ENCODE measurements at regions not wholly inside any gene's neighbourhood (a gene's known extent, or its start where the extent isn't known, plus 50 kb on each side); places are given as distances from the start of the nearest gene placed in this dataset.

DNA sequence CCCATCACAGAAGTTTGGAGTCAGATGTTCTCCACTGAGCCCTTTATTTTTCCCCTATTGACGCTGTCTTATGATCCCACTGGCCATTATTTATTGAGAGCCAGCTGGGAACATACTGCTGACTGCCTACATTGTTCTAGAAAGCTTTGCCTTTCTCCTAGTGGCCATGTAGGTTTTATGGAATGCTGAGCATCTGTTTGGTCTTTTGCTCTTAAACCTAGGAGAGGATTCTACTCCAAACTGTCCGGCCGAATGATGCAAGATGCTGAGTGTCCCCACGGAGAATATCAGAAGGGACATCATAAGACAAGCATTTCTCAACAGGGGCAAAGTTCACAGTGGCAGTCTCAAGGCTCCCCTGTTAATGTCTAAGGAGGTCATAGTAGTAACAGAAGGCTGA is 171.4 kb downstream of the ARRDC4 start:
- 72 to 82% methylated on average over 2 to 4 of the region's 4 CpGs for WGBS, 2 donors

DNA sequence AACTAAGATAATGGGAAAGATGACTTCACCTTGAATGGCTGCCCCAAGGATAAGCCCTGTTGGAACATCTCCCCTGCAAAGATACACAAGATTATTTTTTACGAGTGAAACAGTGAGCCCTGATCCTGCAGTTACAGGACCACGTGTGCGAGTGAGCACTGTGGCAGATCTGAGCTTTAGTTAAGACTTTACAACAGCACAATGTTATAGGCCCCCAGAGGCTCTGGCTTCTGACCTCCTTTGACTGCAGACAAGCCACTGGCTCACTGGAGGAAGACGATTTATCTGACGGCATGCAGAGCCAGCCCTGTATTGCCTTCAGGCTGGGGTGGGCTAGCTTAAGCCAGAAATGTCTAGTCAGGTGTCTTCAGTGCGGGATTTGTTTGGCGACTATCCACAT is 174.4 kb downstream of the ARRDC4 start:
- WGBS, 2 donors: 80 to 87% methylated on average over 7 of the region's 7 CpGs
- H3K36me3 ChIP-seq: no peaks in the 10 kb centered on the region
- no peaks in the 10 kb centered on the region for H3K9me3 ChIP-seq
- H3K27ac ChIP-seq: no peak overlapping the region
- DNase-seq: no peak
- H3K27me3 ChIP-seq: peaks cover 0 to 6% (median 0%) of the 10 kb centered on the region in 4 donors
- TF ChIP-seq POLR2A (IDR thresholded peaks at IDR 0.05): no peak
- TF ChIP-seq, protein P1, sequence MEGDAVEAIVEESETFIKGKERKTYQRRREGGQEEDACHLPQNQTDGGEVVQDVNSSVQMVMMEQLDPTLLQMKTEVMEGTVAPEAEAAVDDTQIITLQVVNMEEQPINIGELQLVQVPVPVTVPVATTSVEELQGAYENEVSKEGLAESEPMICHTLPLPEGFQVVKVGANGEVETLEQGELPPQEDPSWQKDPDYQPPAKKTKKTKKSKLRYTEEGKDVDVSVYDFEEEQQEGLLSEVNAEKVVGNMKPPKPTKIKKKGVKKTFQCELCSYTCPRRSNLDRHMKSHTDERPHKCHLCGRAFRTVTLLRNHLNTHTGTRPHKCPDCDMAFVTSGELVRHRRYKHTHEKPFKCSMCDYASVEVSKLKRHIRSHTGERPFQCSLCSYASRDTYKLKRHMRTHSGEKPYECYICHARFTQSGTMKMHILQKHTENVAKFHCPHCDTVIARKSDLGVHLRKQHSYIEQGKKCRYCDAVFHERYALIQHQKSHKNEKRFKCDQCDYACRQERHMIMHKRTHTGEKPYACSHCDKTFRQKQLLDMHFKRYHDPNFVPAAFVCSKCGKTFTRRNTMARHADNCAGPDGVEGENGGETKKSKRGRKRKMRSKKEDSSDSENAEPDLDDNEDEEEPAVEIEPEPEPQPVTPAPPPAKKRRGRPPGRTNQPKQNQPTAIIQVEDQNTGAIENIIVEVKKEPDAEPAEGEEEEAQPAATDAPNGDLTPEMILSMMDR (IDR thresholded peaks at IDR 0.05): no peak
- no peak overlapping the region for H3K4me3 ChIP-seq
- no peaks in the 10 kb centered on the region for H3K4me1 ChIP-seq
- intact Hi-C loops (cut with DNase I): no loop called here

More for the DNA sequence above, 171.4 kb downstream of the ARRDC4 start:
- Histone ChIP-seq H3K4me3 (no peak overlapping the region), H3K4me1 (no peaks in the 10 kb centered on the region), H3K27ac (no peak overlapping the region), H3K27me3 (peaks cover 0 to 6% (median 0%) of the 10 kb centered on the region in 4 donors), H3K36me3 (no peaks in the 10 kb centered on the region), H3K9me3 (no peaks in the 10 kb centered on the region)
- intact Hi-C loops (cut with DNase I): no loop called here
- no peak for DNase-seq
- TF ChIP-seq POLR2A (IDR thresholded peaks at IDR 0.05): no peak
- TF ChIP-seq, protein P1 (IDR thresholded peaks at IDR 0.05): no peak

DNA sequence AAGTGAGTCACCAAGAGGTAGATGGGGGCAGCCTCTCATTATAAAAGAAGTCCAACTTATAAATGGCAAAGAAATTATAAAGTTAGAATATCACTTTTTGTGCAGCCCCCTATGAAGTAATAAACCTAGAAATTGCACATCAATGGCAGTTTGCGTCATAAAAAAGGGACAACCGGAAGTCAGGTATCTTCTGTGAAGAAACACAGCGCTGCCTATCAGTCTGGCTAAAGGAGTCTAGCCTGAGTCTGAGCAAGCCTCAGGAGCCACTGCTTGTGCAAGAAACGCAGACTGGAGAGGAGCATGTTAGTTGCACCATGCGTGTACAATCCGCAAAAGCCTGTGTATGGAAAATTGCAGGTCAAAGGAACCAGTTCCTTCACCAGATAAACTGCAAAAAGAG is 178.4 kb downstream of the ARRDC4 start:
- Histone ChIP-seq H3K36me3 (no peaks in the 10 kb centered on the region), H3K27me3 (peaks cover 0 to 3% (median 0%) of the 10 kb centered on the region in 4 donors), H3K4me1 (peaks cover 0 to 2% (median 0%) of the 10 kb centered on the region in 3 donors), H3K27ac (no peak overlapping the region), H3K4me3 (no peak overlapping the region), H3K9me3 (no peaks in the 10 kb centered on the region)
- DNase-seq: no peak
- intact Hi-C loops (cut with DNase I): no loop called here
- 89 to 94% methylated on average over 6 of the region's 6 CpGs for WGBS, 2 donors
- no peak for TF ChIP-seq POLR2A (IDR thresholded peaks at IDR 0.05)
- TF ChIP-seq, protein P1 (IDR thresholded peaks at IDR 0.05): no peak

DNA sequence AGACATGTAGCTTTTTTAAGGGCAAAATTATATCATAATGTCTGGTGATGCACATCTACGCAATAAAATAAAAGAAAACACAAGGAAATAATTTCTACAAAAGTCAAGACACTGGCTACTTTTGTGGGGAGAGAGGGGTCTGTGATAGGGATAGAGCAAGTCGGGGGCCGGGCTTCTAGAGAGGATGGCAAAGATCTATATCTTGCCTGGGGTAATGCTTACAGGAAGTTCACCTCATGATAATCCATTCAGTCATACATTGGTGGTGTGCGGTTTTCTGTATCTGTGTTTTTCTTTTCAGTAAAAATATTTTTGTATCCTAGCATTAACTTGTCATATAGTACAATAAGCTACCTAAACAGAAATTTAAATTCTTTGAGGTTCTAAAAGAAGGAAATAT is 178.8 kb downstream of the ARRDC4 start:
- Histone ChIP-seq H3K27ac (no peak overlapping the region), H3K36me3 (no peaks in the 10 kb centered on the region), H3K27me3 (no peaks in the 10 kb centered on the region), H3K9me3 (no peaks in the 10 kb centered on the region), H3K4me1 (peaks cover 0 to 6% (median 2%) of the 10 kb centered on the region in 3 donors), H3K4me3 (no peak overlapping the region)
- no peak for DNase-seq
- intact Hi-C loops (cut with DNase I): no loop called here
- TF ChIP-seq, protein P1 (IDR thresholded peaks at IDR 0.05): no peak
- TF ChIP-seq POLR2A (IDR thresholded peaks at IDR 0.05): no peak
- WGBS, 2 donors: 72% methylated on average over 4 of the region's 4 CpGs

DNA sequence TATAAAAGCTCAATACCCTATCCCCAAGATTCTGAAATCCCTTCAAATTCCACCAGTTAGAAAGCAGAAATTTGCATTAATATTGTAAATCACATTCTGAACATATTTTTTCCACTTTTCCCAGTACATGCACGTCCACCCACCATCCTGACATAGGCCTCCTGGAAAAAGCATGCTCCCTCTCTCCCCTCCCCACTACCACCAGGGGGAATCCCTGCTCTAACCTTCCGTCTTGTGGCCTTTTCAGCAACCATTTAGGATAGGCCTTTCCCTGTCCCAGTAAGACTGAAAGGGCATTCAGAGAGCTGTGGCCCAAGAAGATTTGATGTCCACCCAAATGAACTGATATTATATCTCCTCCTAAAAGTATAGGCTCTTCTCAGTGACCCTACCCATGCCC is 182.1 kb downstream of the ARRDC4 start:
- Histone ChIP-seq H3K36me3 (no peaks in the 10 kb centered on the region), H3K4me1 (peaks cover 0 to 10% (median 6%) of the 10 kb centered on the region in 3 donors), H3K27me3 (no peaks in the 10 kb centered on the region), H3K27ac (no peak overlapping the region), H3K4me3 (no peak overlapping the region), H3K9me3 (no peaks in the 10 kb centered on the region)
- intact Hi-C loops (cut with DNase I): no loop called here
- 79 to 82% methylated on average over 2 of the region's 2 CpGs for WGBS, 2 donors
- no peak for DNase-seq
- TF ChIP-seq, protein P1 (IDR thresholded peaks at IDR 0.05): no peak
- TF ChIP-seq POLR2A (IDR thresholded peaks at IDR 0.05): no peak

Data from esophagus squamous epithelium (tissue), 5 donors.